SK-N-DZ (cell line): ENCODE measurements at regions not wholly inside any gene's neighbourhood (a gene's known extent, or its start where the extent isn't known, plus 50 kb on each side); places are given as distances from the start of the nearest gene placed in this dataset.

Experiments
- DNase-seq: peaks from one replicate; pipeline ENCODE4 v3.0.0-alpha.2; 2015; ENCODE audit warnings: low spot score

DNA sequence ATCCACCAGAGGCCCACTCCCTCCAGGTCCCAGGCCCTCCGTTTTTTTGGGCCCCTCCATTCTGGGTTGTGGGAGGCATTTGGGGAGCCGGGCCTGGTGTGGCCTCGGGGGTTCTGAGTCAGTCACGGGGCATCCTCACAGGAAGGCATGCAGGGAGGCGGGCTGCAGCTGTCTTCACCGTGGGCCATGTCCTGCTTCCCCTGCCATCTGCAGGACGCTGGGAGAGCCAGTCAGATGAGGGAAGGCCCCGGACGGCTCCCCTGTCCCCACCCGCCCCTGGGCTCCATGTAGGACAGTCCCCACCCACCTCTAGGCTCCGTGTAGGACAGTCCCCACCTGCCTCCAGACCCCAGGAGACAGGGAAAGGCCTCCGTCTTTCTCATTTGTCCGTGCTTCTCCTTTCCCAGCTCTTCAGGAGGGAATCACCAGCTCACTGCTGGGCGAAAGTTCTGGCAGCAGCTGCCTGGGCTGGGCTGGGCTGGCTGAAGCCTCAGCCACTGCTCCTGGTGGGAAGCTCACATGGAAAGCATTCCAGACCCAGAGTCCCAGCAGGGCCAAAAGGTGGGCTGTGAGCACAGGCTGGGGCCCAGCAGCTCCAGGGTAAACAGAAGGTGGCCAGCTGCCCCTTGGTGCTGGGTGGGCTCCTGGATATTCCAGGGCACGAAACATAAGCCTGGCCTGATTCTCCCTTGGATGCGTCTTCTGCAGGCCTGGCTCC, 217.8 kb downstream of the KIF26A start:
- no peak for DNase-seq

DNA sequence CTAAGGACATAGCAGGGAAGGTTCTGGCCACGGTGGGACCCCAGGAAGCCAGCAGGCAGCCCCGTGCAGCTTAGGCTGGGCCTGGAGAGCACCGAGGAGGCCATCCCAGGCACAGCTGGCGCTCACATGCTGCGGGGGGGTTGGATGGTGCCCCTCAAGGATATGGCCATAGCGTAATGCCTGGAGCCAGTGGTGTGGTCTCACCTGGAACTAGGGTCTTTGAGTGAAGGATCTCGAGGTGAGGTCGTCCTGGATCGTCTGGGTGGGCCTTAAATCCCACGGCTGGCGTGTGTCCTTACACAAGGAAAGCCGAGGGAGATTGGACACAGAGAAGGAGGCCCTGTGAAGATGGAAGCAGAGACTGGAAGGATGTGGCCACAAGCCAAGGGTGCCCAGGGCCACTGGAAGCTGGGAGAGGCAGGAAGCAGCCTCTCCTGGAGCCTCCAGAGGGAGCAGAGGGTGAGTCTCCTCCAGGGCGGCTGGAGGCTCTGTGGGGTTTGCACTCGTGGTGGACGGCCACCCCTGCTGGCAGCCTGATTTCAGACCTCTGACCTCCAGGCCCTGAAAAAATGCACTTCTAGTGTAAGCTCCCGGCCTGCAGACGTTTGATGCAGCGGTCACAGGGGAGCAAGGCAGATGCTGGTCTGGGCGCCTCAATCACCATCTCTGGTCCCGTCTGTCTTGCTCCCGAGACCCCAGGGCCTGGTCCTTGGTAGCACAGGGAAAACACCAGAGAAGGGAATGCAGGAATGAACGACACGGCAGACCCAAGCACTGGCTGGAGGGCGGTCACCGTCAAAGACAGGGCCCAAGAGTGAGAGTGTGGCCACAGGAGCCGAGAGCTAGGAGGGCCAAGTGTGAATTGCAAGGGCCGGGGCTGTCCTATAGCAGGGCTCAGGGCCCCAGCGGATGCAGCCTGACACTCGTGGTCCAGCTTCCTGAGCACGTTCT, 218.6 kb downstream of the KIF26A start:
- DNase-seq = no peak

DNA sequence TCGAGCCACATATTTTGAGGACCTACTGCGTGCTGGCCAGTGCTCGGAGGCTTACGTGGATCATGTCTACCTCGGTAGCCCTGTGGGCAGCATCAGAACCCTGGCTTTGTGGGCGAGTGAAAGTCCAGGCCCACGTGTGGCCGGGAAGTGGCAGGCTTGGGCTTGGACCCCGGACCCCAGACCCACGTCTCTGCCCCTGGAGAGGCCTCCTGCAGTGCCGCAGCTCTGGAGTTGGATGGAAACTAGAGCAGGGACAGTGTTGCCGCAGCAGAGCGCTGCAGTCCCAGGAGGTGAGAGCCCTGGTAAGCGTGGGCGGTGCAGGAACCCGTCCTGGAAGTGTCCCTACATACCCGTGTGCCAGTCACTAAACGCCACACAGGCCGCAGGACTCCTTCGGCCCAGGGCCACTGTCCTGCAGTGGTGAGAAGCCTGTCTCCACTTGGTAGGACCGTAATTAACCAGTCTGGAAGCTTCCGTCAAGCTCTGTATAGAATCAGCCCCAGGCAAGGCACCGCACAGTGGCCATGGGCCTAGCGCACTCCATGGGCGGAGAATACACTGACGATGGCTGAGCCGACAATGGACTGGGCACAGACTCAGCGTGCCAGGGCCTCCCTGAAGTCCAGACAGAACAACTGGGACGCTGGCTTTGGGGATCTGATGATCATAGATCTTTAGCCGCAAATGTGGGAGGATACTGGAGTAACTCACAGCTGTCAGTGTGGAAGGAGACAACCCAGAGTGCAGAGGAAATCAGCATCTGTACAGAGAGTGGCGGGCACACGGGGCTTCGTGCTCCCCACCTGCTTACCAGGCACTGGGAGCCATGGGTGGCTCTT, 219.5 kb downstream of the KIF26A start:
- DNase-seq = no peak

DNA sequence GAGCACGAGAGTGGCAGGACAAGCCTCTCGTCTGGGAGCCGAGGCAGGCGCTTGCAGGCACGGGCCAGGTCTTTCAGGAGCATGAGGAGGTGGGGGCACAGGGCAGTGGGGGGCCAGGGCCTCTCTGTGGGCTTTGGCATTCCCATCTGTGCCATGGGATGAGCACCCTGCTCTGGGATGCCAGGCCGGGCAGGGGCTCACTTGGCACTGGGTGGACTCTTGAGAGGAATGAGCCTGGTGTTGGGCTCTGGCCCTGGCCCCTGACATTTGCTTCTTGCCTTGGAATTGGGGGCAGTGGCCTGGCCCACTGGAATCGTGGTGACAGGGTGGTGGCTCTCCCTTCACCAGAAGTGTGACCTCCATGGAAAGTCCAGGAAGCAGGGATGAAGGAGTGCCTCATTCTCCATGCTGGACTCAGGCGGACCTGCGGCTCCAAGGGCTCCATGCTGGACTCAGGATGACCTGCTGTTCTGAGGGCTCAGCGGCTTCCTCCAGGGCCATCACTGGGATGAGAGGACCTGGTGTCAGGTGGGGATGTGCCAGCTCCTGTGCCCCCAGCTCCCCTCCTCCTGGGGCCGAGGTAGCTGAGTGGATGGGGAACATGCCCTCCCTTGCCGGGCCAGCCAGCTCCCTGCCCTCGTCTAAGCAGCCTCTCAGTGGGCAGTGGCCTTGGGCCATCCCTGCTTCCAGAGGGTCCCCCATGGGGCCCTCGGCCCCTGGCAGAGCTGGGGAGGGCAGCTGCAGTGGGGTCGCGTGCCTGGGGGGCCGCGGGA, 220.3 kb downstream of the KIF26A start:
- DNase-seq = no peak

DNA sequence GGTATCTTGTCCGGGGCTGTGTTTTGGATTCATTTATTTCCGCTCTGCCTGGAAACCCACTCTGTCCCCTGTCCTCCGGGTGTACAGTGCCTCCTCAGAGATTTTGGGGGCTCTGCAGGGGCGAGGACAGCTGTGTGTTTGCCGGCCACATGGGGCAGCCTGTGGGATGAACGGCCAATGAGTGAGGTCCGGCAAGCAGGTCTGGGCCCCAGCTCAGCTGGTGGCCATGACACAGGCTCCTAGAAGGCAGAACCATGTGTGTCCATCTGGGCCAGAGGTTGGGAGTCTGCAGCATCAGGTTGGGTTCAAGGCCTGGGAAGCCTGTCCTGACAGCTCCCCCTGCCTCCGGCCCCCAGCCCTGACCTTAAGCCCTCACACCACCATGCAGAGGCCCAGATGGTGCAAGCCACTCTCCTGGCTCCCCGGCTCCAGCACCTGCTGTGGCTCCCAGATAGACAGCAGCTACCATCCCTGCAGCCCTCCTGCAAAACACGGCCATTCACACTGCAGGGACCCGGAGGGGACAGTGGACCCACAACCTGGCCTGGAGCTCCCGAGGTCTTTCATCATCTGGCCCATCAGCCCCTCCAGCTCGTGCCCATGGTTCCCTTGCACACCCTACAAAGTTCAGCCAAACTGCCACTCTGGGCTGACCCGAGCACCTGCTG, 220.1 kb upstream of the C14orf180 start:
- DNase-seq = no peak

DNA sequence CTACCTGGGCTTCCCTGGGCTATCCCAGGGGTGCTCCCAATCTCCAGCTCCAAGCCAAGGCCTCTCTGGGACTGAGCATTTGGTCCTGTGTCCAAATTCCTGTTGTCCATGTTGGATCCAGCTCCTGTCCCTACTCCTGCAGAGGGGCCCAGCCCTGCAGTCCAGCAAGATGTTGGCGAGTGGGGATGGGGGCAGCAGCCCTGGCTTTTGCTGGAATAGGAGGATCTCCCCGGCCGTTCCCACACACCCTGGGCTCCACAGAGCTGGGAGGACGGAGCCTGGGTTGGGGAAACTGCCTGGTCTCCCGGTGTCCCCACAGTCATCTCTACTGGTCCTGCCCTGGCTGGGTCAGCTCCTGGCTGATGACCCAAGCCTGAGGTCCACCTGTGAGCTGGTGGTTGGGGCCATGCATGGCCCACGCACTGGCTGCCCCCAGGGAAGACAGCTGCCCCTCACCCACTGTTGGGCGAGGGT, 219.6 kb upstream of the C14orf180 start:
- DNase-seq = no peak

DNA sequence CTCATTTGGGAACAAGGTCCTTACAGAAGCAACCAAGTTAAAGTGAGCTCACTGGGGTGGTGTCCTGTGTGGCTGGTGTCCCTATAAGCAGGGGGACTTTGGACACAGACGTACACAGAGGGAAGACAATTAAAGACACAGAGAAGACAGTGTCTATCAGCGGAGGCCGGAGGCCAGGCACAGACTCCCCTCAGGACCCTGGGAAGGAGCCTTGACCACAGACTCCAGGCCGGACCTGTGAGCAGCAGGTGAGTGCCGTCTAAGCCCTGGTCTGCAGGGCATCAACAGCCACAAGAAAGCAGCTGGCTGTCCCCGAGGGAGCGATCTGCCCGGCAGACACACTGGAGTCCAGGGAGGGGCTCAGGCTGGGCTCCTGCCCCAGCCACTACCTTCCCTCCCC, 219.1 kb upstream of the C14orf180 start:
- DNase-seq = no peak

DNA sequence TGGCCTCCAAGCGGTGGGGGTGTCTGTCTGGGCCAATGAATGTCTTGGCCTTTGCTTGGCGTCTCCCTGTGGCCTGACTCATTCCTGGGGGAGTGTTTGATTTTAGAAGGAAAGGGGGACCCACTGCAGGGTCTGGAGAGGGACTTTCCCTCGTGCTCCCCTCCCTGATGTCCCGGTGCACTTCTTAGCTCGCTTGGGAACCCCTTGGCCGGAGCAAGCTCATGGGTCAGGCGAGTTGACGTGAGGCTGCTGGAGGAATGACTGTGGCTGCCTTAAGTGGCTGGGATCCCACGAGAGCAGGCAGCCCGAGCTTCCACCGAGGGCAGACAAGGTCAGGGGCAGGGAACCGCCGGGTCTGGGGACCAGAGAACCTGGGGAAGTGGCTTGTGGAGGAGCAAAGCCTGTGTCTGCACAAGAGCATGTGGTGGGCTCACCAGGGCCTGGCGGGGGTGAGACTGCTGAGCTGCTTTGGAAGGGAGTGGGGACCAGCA, 218.4 kb upstream of the C14orf180 start:
- DNase-seq = no peak

DNA sequence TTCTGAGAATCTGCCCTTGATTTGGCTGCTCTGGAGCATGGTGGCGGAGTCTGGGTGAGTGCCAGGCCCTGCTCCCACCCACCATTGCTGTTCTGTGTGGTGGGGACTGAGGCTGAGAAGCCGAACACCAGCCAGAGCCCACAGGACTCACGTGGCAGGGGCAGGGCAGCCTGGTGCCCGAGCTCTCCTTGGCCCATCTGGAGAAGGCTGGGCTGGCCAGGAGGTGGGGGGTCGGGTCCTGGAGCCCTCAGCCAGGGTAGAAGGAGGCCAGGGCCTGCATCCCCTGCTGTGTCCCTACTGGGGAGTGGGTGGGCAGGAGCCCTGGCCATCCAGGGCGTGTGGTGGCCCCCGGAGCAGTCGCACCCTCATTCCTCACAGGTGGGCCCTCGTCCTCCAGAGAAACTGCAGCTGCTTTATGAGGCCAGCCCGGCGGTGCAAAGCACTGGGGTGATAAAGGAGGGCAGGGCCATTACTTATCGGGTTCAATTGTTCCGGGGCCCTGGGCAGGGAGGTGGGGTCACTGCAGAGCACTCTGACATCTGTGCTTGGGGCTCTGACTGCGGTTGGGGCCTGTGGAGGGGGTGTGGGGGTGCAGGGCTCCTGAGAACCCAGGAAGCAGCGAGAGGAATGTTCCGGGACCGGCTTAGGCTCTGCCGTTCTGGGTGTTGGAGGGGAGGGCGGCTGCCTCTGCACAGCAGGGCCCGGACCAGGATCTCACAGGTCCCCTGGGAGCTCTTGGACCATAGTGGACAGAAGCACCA, 217.5 kb upstream of the C14orf180 start:
- DNase-seq = no peak

DNA sequence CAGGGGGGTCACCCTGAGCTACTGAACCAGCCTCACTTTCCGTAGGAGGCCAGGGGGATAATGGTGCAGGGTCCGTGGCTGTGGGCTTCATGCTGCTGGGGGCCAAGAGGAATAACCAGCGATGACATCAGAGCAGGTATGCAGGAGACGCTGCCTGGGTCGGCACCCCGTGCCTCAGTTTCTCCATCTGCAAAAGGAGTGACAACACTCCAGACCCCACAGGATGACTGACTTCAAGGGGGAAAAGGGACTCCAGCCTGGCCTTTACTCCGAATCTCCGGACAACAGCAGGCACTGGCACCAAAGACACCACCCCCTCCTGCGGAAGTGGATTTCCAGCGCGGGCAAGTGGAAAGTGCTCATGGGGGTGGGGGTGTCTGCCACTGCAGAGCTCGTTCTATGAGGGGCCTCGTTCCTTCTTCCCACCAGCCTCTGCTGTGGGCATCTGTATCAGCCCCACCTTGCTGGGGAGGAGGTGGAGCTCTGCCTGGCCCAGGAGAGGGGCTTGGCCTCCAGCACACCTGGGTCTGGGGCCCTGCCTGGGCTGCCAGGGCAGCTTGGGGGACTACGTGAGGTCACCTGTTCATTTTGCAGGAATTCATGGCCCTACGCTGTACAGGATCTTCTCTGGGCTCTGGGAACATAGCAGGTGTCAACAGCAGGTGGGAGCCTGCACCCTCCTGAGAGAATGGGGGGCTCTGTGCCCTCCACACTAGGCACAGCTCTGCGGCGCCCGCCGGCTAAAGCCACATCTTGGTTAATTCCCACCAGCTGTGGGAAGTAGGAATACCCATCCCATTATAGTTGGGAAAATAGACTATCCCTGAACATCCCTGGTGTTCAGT, 216.6 kb upstream of the C14orf180 start:
- DNase-seq = no peak

DNA sequence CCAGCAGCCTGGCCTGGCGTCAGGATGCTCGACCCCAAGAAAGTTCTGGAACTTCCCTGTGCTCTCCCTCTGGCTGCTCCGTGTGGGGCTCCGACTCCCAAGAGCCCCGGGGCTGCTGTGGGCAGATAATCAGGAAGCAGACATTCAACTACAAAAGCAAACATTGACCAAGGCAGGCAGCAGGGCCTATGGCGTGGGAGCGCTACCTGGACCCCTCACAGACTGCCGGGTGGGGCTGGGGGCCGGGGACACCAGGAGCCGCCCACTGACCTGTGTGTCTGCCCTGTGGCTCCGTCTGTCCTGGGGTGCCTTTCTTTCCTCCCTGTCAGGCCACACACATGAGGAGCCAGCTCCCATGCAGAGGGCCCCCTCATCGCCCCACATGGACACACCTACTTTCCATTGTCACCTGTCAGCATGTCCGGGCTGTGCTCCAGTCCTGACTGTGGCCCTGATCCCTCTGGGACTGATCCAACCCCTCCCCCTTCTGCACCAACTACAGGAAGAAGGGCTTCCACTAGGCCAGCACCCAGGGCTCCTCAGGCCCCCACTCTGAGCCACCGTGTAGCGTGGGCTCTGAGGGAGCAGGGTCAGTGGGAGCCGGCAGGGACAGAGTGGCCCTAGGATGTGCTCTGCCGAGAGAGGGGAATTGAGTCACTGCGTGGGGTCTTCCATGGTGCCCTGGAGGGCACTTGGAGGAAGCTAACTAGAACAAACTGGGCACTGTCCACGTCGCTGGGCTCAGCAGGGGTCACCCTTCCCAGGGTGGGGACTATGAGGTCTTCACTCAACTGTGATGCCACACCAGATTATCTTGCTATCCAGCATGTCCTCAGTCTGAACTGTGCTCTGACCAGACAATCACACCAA, 215.4 kb upstream of the C14orf180 start:
- no peak for DNase-seq

DNA sequence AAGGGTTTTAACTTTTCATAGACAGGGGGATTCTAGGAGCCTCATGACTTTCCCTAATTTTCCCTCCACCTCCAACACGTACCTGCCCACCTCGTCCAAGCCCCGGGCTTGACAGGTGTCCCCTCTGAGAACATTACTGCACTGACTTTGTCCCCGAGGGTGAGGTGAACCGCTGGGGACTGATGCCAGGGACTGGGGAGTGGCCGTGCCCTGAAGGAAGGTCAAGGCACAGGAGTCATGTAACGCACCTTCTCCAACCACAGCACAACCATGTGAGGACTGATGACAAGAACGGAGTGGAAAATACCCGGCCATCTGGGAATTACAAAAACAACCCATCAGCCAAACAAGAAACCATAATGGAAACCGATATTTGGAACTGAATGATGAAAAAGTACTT, 214.7 kb upstream of the C14orf180 start:
- no peak for DNase-seq

DNA sequence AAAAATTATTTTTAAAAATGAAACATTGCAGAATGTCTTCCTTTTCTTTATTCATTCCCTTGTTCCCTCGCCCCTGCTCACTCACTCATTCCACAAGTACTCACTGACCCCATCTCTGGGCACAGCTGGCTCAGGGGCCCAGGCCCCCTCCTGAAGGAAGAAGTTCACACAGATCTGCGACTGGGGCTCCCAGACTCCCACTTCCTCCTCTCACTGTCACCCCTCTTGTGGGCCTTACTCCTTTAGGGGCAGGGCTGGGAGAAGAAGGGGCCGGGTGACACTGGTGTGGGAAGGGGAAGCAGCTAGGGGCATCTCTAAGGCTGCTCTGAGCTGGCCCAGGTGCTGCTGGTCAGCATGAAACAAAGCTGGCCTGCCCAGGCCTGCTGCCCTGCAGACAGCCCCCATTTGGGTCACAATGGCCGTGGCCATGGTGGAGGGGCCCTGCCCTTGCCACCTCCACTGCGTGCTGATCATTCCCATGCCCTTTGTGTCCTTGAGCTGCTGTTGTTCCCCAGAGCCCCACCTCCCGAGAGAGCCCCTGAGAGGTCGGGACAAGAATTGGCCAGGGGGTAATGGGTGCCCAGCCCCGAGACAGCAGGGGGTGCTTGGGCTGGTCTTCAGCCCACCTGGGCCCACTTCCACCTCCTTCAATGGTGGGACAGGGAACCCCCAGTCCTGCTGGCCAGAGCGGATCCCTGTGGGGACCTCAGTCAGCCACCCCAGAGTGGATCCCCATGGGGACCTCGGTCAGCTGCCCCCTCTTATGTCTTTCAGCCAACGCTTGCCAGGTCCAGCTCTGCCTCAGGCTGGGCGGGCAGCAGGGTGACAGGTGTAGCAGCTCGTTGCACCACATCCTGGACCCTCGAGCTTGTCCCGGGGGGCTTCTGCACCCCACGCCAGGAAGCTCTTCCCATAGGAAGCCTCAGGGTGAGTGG, 212.4 kb upstream of the C14orf180 start:
- DNase-seq = no peak

DNA sequence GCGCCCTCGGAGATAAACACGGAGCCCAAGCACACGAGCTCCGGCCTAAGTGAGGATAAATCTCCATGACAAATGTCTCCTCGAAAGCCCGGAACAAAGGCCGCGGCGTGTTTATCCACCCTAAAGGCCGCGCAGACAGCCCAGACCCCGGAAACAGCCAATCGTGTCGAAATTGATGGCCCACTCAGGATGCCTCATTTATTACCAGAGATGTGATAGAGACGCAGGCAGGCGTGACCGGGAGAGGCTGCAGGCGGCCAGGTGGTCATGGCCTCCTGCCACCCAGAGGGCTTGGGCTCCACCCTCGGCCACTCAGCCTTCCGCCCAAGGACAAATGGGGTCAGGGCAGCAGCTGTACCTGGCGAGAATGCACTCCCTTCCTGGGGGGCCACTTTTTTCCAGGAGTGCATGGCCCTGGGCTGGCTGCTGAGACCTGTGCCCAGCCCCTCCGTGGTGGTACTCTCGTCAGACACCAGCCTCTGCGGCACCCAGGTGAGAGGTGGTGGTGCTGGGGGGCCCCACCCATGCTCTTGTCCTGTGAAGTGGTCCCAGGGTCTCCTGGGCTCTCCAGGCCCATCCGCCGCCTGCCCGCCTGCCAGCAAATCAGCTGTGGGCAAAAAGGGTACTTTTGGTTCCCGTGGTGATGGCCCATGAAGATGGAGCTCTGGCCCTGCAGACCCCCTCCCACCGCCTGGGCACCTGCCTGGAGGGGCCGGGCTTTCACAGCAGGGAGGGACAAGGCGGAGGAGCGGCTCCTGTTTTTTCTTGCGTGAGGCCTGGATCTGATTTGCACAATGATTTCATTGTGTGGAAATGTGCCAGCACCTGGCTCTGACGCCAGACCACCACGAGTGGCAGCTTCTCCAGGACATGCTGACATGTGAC, 211.5 kb upstream of the C14orf180 start:
- no peak for DNase-seq

DNA sequence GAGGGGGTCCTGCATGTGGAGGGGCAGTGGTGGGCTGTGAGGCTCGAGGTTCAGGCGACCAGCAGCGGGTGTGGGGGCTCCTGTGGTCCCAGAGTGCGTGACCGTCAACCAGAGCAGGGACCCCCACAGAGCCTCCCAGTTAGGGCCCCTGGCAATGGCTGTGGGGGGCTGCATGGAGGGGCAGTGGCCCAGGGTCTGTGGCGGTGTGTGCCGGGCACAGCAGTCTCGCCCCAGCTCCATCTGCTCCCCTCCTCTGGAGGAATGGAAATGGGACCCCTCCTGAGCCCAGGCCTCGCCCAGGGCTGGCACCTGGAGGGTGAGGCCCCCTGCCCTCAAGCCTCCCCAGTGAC, 210.8 kb upstream of the C14orf180 start:
- DNase-seq = no peak

DNA sequence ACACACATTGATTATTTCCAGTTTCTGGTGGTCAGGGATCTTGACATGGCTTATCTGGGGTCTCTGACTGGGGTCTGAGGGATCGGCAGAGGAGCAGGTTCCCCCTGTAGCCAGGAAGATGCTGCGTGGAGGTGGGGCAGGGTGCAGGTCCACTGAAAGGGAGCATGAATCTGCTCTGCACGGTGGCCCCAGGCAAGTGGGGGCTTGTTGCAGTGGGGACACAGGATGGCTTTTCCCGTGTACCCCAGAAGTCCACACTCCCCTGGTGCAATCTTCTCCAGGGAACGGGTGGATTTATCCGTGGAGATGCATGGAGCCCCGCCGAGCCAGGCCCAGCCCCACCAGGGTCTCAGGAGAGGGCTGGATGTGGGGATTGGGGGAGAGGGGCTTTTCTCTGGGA, 210.4 kb upstream of the C14orf180 start:
- DNase-seq = no peak
